NCI-H510A (cell line): ENCODE measurements at regions not wholly inside any gene's neighbourhood (a gene's known extent, or its start where the extent isn't known, plus 50 kb on each side); places are given as distances from the start of the nearest gene placed in this dataset.
A peak's percentile ranks its signal among the peaks of the same experiment; 100 is the strongest.
"Not testable (repeated sequence)": the region's sequence is repeated elsewhere in the genome, so short reads cannot be mapped to it uniquely, and the experiment has no call there.

ENCODE experiments used
- DNase-seq: peaks from one replicate; lab custom pipeline; 2025; lab: John Stamatoyannopoulos, UW

- no peak for DNase-seq
These were observed 297.3 kb downstream of the ABCC12 start for GRCh38 chr16:47858333-47858982.

GRCh38 chr16:47855431-47855830 lies 300.4 kb downstream of the ABCC12 start:
- no peak for DNase-seq

GRCh38 chr16:47854737-47855136 lies 301.1 kb downstream of the ABCC12 start:
- DNase-seq, result no peak

- no peak for DNase-seq
These were observed 302.8 kb downstream of the ABCC12 start for GRCh38 chr16:47852991-47853390.

GRCh38 chr16:47851146-47851545 lies 304.6 kb downstream of the ABCC12 start:
- no peak for DNase-seq

GRCh38 chr16:47849736-47850135 lies 306.1 kb downstream of the ABCC12 start:
- no peak for DNase-seq

- DNase-seq, result no peak
These were observed 307.2 kb downstream of the ABCC12 start for GRCh38 chr16:47848421-47849109.

DNA sequence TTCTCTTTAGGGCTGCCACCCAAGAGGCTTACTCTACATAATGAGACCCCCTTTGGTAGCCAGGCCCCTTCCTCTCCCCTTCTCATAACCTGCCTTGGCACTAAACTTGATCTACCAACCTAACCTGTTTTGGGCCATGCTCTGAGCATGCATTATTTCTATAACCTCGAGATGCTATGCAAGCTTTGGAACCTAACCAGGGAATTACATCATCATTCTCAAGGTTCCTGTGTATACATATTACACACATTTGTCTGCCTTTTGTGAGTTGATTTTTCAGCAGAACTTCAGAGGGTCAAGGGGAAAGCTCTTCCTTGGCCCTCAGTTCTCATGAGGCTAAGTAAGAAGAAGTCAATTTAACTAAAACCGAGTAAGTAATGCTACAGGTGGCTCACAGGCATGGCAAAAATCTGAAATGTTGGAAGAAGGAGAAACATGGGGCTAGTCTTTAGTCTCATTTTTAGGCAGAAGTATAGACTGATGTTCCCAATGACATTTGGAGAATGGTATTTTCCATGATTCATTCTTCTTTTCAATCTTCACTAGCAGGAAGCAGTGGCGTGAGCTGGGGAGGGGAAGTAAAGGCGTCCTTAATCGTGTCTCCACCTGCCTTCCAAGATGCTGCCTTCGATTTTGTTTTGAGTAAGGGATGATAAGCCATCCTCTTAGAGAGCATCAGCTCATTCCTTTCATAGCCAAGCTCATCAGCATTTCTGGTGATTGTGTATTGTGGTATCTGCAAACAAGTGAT lies 308.4 kb downstream of the ABCC12 start:
- no peak for DNase-seq

- DNase-seq, result no peak
These were observed 321.2 kb downstream of the ABCC12 start for GRCh38 chr16:47834485-47835024.

GRCh38 chr16:47833771-47834170 lies 322.0 kb downstream of the ABCC12 start:
- DNase-seq, result no peak

- no peak for DNase-seq
These were observed 325.8 kb downstream of the ABCC12 start for GRCh38 chr16:47829850-47830600.

DNA sequence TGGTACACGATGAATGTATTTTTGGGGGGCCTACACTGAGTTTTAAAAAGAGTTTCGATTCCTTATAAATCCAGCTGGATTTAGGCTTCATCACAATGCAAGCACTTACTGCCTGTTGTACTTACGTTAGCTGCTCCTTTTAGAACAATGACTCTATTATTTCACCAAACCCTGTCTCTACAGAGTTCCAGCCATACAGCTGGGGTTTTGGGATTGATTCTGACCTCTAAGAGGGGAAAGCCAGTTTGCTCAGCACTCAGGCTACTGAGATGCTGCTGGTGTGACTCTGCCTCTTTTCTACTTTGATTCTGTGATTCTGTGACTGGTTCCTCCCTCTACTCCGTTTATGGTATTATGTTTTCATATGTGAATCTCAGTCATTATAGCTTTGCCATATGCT lies 329.7 kb downstream of the ABCC12 start:
- no peak for DNase-seq

DNA sequence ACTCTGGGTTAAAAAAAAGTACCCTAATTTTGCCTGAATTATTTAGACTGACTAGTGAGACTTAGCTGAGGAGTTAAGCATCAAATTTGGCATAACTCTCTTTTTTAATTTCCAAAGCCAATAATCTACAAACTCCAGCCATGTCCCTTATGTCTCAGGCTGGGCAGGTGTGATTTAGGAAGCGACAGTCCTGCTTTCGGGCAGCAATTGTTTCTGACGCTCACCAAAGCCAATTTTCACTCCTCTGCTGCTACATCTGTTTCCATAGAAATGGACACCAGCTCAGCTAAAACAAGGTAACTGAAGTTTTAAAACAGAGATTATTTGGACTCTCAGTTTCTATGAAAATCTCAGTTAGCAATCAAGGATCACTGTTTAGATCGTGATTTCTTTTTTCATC lies 338.7 kb downstream of the ABCC12 start:
- no peak for DNase-seq

DNA sequence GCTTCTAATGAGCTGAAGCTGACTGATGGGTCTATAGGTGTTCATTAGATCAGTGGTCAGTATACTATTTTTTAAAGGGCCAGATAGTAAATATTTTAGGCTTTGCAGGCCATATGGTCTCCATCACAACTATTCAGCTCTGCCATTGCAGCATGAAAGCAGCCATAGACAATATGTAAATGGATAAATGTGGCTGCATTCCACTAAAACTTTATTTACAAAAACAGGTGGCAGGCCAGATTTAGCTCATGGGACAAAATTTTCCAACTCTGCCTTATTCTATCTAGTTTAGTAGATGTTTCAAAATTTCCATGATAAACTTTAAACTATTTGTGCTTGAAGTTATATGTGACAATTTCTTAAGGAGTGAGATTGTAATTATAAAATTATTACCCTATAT lies 339.3 kb downstream of the ABCC12 start:
- no peak for DNase-seq

DNA sequence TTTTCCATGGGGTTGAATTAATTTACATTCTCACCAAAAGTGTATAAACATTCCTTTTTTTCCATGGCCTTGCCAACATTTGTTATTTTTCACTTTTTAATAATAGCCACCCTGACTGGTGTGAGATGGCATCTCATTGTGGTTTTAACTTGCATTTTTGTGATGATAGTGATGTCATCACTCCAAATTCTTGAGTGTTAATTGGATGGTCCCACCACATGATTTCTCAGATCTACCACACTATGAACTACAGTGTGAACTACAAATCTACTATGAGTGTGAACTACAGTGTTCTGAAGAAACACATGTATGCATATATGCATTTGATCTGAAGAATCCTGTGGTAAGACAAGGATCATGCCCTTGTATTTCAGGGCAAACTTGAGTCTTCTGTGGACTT lies 340.1 kb downstream of the ABCC12 start:
- DNase-seq, result no peak

DNA sequence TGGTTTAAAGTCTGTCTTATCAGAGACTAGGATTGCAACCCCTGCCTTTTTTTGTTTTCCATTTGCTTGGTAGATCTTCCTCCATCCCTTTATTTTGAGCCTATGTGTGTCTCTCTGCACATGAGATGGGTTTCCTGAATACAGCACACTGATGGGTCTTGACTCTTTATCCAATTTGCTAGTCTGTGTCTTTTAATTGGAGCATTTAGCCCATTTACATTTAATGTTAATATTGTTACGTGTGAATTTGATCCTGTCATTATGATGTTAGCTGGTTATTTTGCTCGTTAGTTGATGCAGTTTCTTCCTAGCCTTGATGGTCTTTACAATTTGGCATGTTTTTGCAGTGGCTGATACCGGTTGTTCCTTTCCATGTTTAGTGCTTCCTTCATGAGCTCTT lies 344.0 kb downstream of the ABCC12 start:
- DNase-seq, result not testable (repeated sequence)

- DNase-seq, result no peak
These were observed 345.2 kb downstream of the PHKB start for GRCh38 chr16:47806309-47806847.

GRCh38 chr16:47787696-47788095 lies 326.6 kb downstream of the PHKB start:
- DNase-seq, result no peak

DNA sequence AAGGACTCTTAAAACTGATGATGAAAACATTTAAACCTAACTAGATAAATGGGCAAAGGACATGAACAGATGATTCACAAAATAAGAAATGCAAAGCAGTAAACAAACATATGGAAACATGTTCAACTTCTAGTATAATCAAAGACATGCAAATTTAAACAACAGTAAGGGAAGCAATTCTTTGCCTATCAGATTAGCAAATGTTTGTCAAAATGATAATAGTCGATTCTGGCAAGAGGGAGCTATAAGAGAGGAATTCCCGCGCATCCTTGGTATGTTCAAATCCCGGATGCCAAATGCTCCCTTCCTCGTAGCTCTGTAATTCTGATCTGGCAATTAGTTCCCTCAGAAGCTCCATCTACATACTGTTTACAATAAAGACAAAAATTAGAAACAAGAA lies 320.5 kb downstream of the PHKB start:
- no peak for DNase-seq

GRCh38 chr16:47780213-47780875 lies 319.2 kb downstream of the PHKB start:
- peak; percentile 27 for DNase-seq
